ENCODE measurements at regions not wholly inside any gene's neighbourhood (a gene's known extent, or its start where the extent isn't known, plus 50 kb on each side); places are given as distances from the start of the nearest gene placed in this dataset.

GRCh38 chr17:33940769-33941370 lies 314.2 kb upstream of the CCL2 start:
- TF ChIP-seq PATZ1 (CRISPR knock-in tag; IDR thresholded peaks at IDR 0.05; ENCODE audit: borderline replicate concordance) = no peak
- no peak for TF ChIP-seq ZNF8 (CRISPR knock-in tag; IDR thresholded peaks at IDR 0.05)
- TF ChIP-seq ZFP3 (CRISPR knock-in tag; IDR thresholded peaks at IDR 0.05) = no peak
- no peak for TF ChIP-seq RARB (CRISPR knock-in tag; IDR thresholded peaks at IDR 0.05)
- no peak for TF ChIP-seq CREB5 (CRISPR knock-in tag; IDR thresholded peaks at IDR 0.05; ENCODE audit: low read depth)
- no peak for TF ChIP-seq POU6F1 (CRISPR knock-in tag; IDR thresholded peaks at IDR 0.05; ENCODE audit: borderline replicate concordance, low read depth)
- no peak for TF ChIP-seq ZNF70 (CRISPR knock-in tag; IDR thresholded peaks at IDR 0.05)
- TF ChIP-seq ZNF565 (CRISPR knock-in tag; conservative IDR thresholded peaks at IDR 0.05; ENCODE audit: low read depth) = no peak
- no peak for TF ChIP-seq ISL1 (CRISPR knock-in tag; IDR thresholded peaks at IDR 0.05)
- TF ChIP-seq, protein P1, sequence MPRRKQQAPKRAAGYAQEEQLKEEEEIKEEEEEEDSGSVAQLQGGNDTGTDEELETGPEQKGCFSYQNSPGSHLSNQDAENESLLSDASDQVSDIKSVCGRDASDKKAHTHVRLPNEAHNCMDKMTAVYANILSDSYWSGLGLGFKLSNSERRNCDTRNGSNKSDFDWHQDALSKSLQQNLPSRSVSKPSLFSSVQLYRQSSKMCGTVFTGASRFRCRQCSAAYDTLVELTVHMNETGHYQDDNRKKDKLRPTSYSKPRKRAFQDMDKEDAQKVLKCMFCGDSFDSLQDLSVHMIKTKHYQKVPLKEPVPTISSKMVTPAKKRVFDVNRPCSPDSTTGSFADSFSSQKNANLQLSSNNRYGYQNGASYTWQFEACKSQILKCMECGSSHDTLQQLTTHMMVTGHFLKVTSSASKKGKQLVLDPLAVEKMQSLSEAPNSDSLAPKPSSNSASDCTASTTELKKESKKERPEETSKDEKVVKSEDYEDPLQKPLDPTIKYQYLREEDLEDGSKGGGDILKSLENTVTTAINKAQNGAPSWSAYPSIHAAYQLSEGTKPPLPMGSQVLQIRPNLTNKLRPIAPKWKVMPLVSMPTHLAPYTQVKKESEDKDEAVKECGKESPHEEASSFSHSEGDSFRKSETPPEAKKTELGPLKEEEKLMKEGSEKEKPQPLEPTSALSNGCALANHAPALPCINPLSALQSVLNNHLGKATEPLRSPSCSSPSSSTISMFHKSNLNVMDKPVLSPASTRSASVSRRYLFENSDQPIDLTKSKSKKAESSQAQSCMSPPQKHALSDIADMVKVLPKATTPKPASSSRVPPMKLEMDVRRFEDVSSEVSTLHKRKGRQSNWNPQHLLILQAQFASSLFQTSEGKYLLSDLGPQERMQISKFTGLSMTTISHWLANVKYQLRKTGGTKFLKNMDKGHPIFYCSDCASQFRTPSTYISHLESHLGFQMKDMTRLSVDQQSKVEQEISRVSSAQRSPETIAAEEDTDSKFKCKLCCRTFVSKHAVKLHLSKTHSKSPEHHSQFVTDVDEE (CRISPR knock-in tag; IDR thresholded peaks at IDR 0.05) = no peak
- no peak for TF ChIP-seq ZFP30 (CRISPR knock-in tag; IDR thresholded peaks at IDR 0.05)
- no peak for TF ChIP-seq BACH2 (CRISPR knock-in tag; IDR thresholded peaks at IDR 0.05; ENCODE audit: borderline replicate concordance)
- TF ChIP-seq TOX (CRISPR knock-in tag; IDR thresholded peaks at IDR 0.05; ENCODE audit: borderline replicate concordance) = no peak
- TF ChIP-seq GLIS3 (CRISPR knock-in tag; IDR thresholded peaks at IDR 0.05) = no peak
